Keratinocyte (primary cell): ENCODE measurements at regions not wholly inside any gene's neighbourhood (a gene's known extent, or its start where the extent isn't known, plus 50 kb on each side); places are given as distances from the start of the nearest gene placed in this dataset.

Experiments
- DNase-seq: peaks from one replicate; pipeline ENCODE4 v3.0.0-alpha.2; 2011; ENCODE audit warnings: low read depth, missing footprints, low spot score
- FAIRE-seq: peaks from 2 replicates; lab custom pipeline; 2011; peaks lifted over from hg19 to GRCh38; lab: Jason Lieb, UNC
- H2AFZ ChIP-seq: 2 replicates; pipeline ENCODE4 v1.6.0; 2012; ENCODE audit warnings: low read length, control low read depth, inconsistent platforms; ENCODE audit not compliant: control insufficient read depth
- H3K27ac ChIP-seq: 2 replicates; pipeline ENCODE4 v1.5.1; 2011; ENCODE audit warnings: low read length; ENCODE audit not compliant: control insufficient read depth, insufficient read depth
- H3K27me3 ChIP-seq: 3 replicates; pipeline ENCODE4 v1.6.0; 2011; ENCODE audit warnings: low read length; ENCODE audit not compliant: control insufficient read depth, insufficient read depth; ENCODE audit errors: extremely low read depth
- H3K36me3 ChIP-seq, 2 experiments: 2 replicates in 1 of 2; 3 replicates in 1 of 2; pipeline ENCODE4 v1.5.1; 2011; ENCODE audit warnings: low read length in 2 of 2, mild to moderate bottlenecking in 1 of 2; ENCODE audit not compliant: control insufficient read depth in 2 of 2, insufficient read depth in 2 of 2; ENCODE audit errors: extremely low read depth in 1 of 2
- H3K4me1 ChIP-seq: 3 replicates; pipeline ENCODE4 v1.5.1; 2011; ENCODE audit warnings: low read length; ENCODE audit not compliant: control insufficient read depth, insufficient read depth; ENCODE audit errors: extremely low read depth
- H3K4me2 ChIP-seq: 3 replicates; pipeline ENCODE4 v1.6.0; 2011; ENCODE audit warnings: low read depth, low read length; ENCODE audit not compliant: control insufficient read depth, insufficient read depth; ENCODE audit errors: extremely low read depth
- H3K4me3 ChIP-seq, 3 experiments: fragments of 200-600 bp in 1 of 3; sonication (generic) in 1 of 3; 2 replicates in 2 of 3; 3 replicates in 1 of 3; pipeline ENCODE4 v1.5.1; 2011 to 2016; ENCODE audit warnings: low read length in 3 of 3, mild to moderate bottlenecking in 3 of 3, control low read depth in 2 of 3, inconsistent platforms in 1 of 3, low read depth in 1 of 3, mixed read lengths in 1 of 3, mixed run types in 1 of 3, moderate library complexity in 1 of 3; ENCODE audit not compliant: control insufficient read depth in 2 of 3, insufficient read depth in 2 of 3; ENCODE audit errors: extremely low read depth in 1 of 3
- H3K79me2 ChIP-seq: 2 replicates; pipeline ENCODE4 v1.6.0; 2012; ENCODE audit warnings: low read length; ENCODE audit not compliant: control insufficient read depth, insufficient read depth
- H3K9ac ChIP-seq: 3 replicates; pipeline ENCODE4 v1.6.0; 2011; ENCODE audit warnings: low read length; ENCODE audit not compliant: control insufficient read depth, insufficient read depth; ENCODE audit errors: extremely low read depth
- H3K9me1 ChIP-seq: 3 replicates; pipeline ENCODE4 v1.6.0; 2011; ENCODE audit warnings: low read length; ENCODE audit not compliant: control insufficient read depth, insufficient read depth; ENCODE audit errors: extremely low read depth
- H3K9me3 ChIP-seq: 2 replicates; pipeline ENCODE4 v1.5.1; 2012; ENCODE audit warnings: low read depth, low read length; ENCODE audit not compliant: control insufficient read depth
- H4K20me1 ChIP-seq: 3 replicates; pipeline ENCODE4 v1.6.0; 2011; ENCODE audit warnings: low read length; ENCODE audit not compliant: control insufficient read depth, insufficient read depth; ENCODE audit errors: extremely low read depth
- EZH2 ChIP-seq: IDR thresholded peaks from one replicate; pipeline ENCODE4 v1.6.1; 2012; ENCODE audit warnings: inconsistent platforms, mild to moderate bottlenecking, low read length, moderate library complexity
- dilution Hi-C: fragments of 300-500 bp; cut with MboI; formaldehyde crosslinking; loops from one replicate; pipeline ENCODE4 v1.7.0; 2020; ENCODE audit warnings: low sequenced_read_pairs; ENCODE audit not compliant: extremely low pct_ligation_motif_present
- TF ChIP-seq, protein P1 (sequence below), 3 experiments: IDR thresholded peaks in 1 of 3; conservative IDR thresholded peaks in 1 of 3; optimal IDR thresholded peaks in 1 of 3; 2 replicates in 2 of 3; 3 replicates in 1 of 3; pipeline versions ENCODE3 to v1.5.1; 2011; ENCODE audit warnings: low read length in 3 of 3, mild to moderate bottlenecking in 3 of 3, moderate library complexity in 2 of 3, control low read depth in 1 of 3, inconsistent platforms in 1 of 3; ENCODE audit not compliant: insufficient read depth in 2 of 3; ENCODE audit errors: extremely low read depth in 1 of 3

DNA sequence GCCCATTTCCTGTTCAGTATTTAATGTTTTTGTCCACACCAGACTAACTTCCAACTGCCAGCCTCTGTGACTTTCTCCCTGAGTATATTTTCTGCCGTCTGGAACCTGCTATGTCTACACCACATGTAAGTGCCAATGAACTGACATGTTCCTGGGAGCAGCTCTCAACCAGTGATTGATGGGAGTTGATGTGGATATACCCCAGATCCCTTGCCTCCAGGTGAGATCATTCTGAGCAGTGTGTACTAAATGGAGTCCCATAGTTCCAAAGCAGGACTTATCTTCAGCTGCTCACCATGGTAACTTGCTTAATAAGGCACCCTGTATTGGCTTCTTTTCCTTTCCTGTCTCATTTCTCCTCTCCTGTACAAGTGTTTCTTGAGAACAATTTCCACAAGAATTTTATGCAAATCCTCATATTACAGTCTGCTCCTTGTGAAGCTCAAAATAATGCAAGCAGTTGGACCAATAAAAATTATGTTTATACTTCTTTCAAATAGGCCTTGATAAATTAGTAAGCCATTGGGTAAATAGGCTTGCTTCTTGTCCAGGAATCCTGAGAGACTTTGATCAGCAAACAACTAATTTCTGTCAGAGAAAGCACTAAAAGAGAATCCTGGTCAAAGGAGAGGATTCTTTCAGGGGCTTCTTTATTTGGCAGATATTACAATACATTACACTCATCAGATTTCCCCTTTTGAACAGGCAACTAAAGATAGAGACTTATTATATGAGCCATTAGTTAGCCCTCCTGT is 911.7 kb upstream of the NDST4 start:
- Histone ChIP-seq H3K4me2 (no peak overlapping the region), H3K36me3 (no peaks in the 10 kb centered on the region), H3K27me3 (no peaks in the 10 kb centered on the region), H3K4me3 (no peak overlapping the region), H3K4me1 (no peaks in the 10 kb centered on the region), H2AFZ (no peak overlapping the region), H3K79me2 (no peaks in the 10 kb centered on the region), H3K9me1 (no peaks in the 10 kb centered on the region), H4K20me1 (no peaks in the 10 kb centered on the region), H3K9ac (no peak overlapping the region), H3K9me3 (no peaks in the 10 kb centered on the region), H3K27ac (no peak overlapping the region)
- no peak for FAIRE-seq
- no peak for DNase-seq
- TF ChIP-seq EZH2, result no peak
- TF ChIP-seq, protein P1, sequence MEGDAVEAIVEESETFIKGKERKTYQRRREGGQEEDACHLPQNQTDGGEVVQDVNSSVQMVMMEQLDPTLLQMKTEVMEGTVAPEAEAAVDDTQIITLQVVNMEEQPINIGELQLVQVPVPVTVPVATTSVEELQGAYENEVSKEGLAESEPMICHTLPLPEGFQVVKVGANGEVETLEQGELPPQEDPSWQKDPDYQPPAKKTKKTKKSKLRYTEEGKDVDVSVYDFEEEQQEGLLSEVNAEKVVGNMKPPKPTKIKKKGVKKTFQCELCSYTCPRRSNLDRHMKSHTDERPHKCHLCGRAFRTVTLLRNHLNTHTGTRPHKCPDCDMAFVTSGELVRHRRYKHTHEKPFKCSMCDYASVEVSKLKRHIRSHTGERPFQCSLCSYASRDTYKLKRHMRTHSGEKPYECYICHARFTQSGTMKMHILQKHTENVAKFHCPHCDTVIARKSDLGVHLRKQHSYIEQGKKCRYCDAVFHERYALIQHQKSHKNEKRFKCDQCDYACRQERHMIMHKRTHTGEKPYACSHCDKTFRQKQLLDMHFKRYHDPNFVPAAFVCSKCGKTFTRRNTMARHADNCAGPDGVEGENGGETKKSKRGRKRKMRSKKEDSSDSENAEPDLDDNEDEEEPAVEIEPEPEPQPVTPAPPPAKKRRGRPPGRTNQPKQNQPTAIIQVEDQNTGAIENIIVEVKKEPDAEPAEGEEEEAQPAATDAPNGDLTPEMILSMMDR (optimal IDR thresholded peaks at IDR 0.05 in 1 of 3, IDR thresholded peaks at IDR 0.05 in 1 of 3, conservative IDR thresholded peaks at IDR 0.05 in 1 of 3; ENCODE audit: extremely low read depth in 1 of 3, insufficient read depth in 2 of 3, low read length in 3 of 3), result no peak
- dilution Hi-C loops, result no loop called here

DNA sequence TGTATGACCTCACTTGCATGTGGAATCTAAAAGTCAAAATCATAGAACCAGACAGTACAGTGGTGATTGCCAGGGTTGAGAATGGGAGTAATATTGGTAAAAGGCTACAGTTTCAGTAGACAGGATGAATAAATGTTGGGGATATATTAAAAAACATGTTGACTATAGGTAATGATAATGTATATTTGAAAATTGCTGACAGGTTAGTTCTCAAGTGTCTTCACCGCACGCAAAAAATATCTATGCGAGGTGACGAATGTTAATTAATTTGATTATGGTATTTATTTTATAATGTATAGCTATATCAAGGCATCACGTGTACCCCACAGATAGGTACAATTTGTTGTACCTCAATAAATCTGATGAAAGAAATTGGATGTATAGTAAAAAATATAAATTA is 909.6 kb upstream of the NDST4 start:
- Histone ChIP-seq H4K20me1 (no peaks in the 10 kb centered on the region), H3K36me3 (no peaks in the 10 kb centered on the region), H3K27ac (no peak overlapping the region), H3K27me3 (no peaks in the 10 kb centered on the region), H3K9me3 (no peaks in the 10 kb centered on the region), H3K4me2 (no peak overlapping the region), H3K9me1 (no peaks in the 10 kb centered on the region), H2AFZ (no peak overlapping the region), H3K79me2 (no peaks in the 10 kb centered on the region), H3K4me3 (no peak overlapping the region), H3K9ac (no peak overlapping the region), H3K4me1 (no peaks in the 10 kb centered on the region)
- DNase-seq, result no peak
- dilution Hi-C loops, result no loop called here
- no peak for FAIRE-seq
- TF ChIP-seq, protein P1 (optimal IDR thresholded peaks at IDR 0.05 in 1 of 3, IDR thresholded peaks at IDR 0.05 in 1 of 3, conservative IDR thresholded peaks at IDR 0.05 in 1 of 3; ENCODE audit: extremely low read depth in 1 of 3, insufficient read depth in 2 of 3, low read length in 3 of 3), result no peak
- no peak for TF ChIP-seq EZH2
